Parathyroid adenoma (tissue), 2 donors: ENCODE measurements at regions not wholly inside any gene's neighbourhood (a gene's known extent, or its start where the extent isn't known, plus 50 kb on each side); places are given as distances from the start of the nearest gene placed in this dataset.
"Not testable (repeated sequence)": the region's sequence is repeated elsewhere in the genome, so short reads cannot be mapped to it uniquely, and the experiment has no call there.

Source experiments
- H2AFZ ChIP-seq: fragments of 300-600 bp; sonication (generic); one replicate; pipeline ENCODE4 v1.7.0; 2017; ENCODE audit warnings: antibody characterized with exemption, mild to moderate bottlenecking
- H3K27ac ChIP-seq: fragments of 300-600 bp; sonication (generic); one replicate; pipeline ENCODE4 v1.7.0; 2017
- H3K27me3 ChIP-seq: fragments of 300-600 bp; sonication (generic); one replicate; pipeline ENCODE4 v1.7.0; 2017; ENCODE audit warnings: low read length; ENCODE audit not compliant: control insufficient read depth, insufficient read depth
- H3K36me3 ChIP-seq: fragments of 300-600 bp; sonication (generic); one replicate; pipeline ENCODE4 v1.7.0; 2017; ENCODE audit warnings: low read length; ENCODE audit not compliant: control insufficient read depth, insufficient read depth
- H3K4me1 ChIP-seq: fragments of 300-600 bp; sonication (generic); one replicate; pipeline ENCODE4 v1.7.0; 2017; ENCODE audit warnings: control low read depth
- H3K4me2 ChIP-seq: fragments of 300-600 bp; sonication (generic); one replicate; pipeline ENCODE4 v1.7.0; 2017; ENCODE audit warnings: low read length
- H3K4me3 ChIP-seq: fragments of 300-600 bp; sonication (generic); one replicate; pipeline ENCODE4 v1.7.0; 2017; ENCODE audit warnings: low read depth, low read length
- H3K79me2 ChIP-seq: fragments of 300-600 bp; sonication (generic); one replicate; pipeline ENCODE4 v1.7.0; 2017; ENCODE audit warnings: control low read depth
- H3K9ac ChIP-seq: fragments of 300-600 bp; sonication (generic); one replicate; pipeline ENCODE4 v1.7.0; 2017; ENCODE audit warnings: mild to moderate bottlenecking
- H3K9me3 ChIP-seq: fragments of 300-600 bp; sonication (generic); one replicate; pipeline ENCODE4 v1.7.0; 2017; ENCODE audit warnings: low read length; ENCODE audit not compliant: control insufficient read depth
- TF ChIP-seq, protein P1 (sequence below): fragments of 300-600 bp; sonication (generic); IDR thresholded peaks from one replicate; pipeline ENCODE4 v1.7.0; 2017; ENCODE audit warnings: antibody characterized with exemption, mild to moderate bottlenecking
- donor health status: primary hyperparathyroidism.

DNA sequence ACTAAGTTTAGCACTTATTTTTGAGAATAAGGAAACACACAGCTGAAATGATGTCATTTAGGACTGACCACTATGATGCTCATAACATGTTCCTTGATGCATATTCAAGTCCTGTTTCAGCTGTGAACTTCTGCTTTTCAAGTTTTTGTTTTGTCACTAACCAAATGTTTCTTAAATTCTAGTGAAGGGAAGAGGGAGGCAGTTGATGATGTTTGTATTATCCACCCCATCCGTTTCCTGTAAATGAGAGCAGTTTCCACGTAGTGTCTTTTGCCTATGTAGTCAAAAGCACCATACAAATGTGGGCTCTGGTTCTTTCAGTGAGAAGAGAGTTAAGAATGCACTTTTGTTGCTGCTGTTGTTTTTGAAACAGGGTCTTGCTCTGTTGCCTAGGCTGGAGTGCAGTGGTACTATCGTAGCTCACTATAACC is 491.8 kb downstream of the PCNX1 start:
- H2AFZ ChIP-seq = no peak overlapping the region
- TF ChIP-seq, protein P1, sequence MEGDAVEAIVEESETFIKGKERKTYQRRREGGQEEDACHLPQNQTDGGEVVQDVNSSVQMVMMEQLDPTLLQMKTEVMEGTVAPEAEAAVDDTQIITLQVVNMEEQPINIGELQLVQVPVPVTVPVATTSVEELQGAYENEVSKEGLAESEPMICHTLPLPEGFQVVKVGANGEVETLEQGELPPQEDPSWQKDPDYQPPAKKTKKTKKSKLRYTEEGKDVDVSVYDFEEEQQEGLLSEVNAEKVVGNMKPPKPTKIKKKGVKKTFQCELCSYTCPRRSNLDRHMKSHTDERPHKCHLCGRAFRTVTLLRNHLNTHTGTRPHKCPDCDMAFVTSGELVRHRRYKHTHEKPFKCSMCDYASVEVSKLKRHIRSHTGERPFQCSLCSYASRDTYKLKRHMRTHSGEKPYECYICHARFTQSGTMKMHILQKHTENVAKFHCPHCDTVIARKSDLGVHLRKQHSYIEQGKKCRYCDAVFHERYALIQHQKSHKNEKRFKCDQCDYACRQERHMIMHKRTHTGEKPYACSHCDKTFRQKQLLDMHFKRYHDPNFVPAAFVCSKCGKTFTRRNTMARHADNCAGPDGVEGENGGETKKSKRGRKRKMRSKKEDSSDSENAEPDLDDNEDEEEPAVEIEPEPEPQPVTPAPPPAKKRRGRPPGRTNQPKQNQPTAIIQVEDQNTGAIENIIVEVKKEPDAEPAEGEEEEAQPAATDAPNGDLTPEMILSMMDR = no peak
- peaks cover 4% of the 10 kb centered on the region for H3K4me1 ChIP-seq
- no peaks in the 10 kb centered on the region for H3K27me3 ChIP-seq
- H3K9me3 ChIP-seq = no peaks in the 10 kb centered on the region
- H3K4me3 ChIP-seq = no peak overlapping the region
- H3K36me3 ChIP-seq = no peaks in the 10 kb centered on the region
- no peak overlapping the region for H3K4me2 ChIP-seq
- peaks cover 6% of the 10 kb centered on the region for H3K79me2 ChIP-seq
- H3K9ac ChIP-seq = no peak overlapping the region
- H3K27ac ChIP-seq = no peak overlapping the region

GRCh38 chr14:71400871-71401321 is 493.6 kb downstream of the PCNX1 start:
- TF ChIP-seq, protein P1 = no peak
- H3K4me2 ChIP-seq = peak overlapping the region; percentile 27
- no peak overlapping the region for H3K4me3 ChIP-seq
- peak overlapping the region; percentile 39 for H2AFZ ChIP-seq
- no peaks in the 10 kb centered on the region for H3K36me3 ChIP-seq
- H3K9ac ChIP-seq = no peak overlapping the region
- H3K9me3 ChIP-seq = no peaks in the 10 kb centered on the region
- H3K27ac ChIP-seq = peak overlapping the region; percentile 13
- H3K27me3 ChIP-seq = no peaks in the 10 kb centered on the region
- H3K4me1 ChIP-seq = peaks cover 11% of the 10 kb centered on the region
- H3K79me2 ChIP-seq = peaks cover 9% of the 10 kb centered on the region

- H3K4me3 ChIP-seq, H3K4me2 ChIP-seq, H3K9ac ChIP-seq, H3K27me3 ChIP-seq, H3K27ac ChIP-seq, H2AFZ ChIP-seq, H3K9me3 ChIP-seq, H3K36me3 ChIP-seq: not testable (repeated sequence)
- peaks cover 15% of the 10 kb centered on the region for H3K79me2 ChIP-seq
- peaks cover 11% of the 10 kb centered on the region for H3K4me1 ChIP-seq
Observed at GRCh38 chr14:71402415-71402814, 495.2 kb downstream of the PCNX1 start.

DNA sequence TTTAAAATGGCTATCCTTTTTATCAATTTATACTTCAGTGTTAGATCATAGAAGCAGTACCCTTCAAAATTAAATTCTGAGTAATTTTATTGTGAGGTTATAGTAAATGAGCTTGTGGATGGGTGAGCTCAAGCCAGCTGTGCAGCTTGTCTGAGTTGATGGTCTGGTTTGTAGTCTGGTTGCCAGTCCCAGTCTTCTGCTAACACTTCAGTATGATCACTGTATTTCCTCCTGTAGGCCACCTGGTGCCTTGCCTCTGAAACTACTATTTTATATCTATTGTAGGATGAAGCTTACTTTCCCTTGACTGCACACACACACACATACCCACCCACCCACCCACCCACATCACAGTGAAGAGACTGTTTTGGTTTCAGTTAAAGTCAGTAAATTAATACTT is 496.4 kb downstream of the PCNX1 start:
- no peak overlapping the region for H3K4me2 ChIP-seq
- TF ChIP-seq, protein P1 = no peak
- no peak overlapping the region for H3K27ac ChIP-seq
- no peaks in the 10 kb centered on the region for H3K9me3 ChIP-seq
- H3K27me3 ChIP-seq = no peaks in the 10 kb centered on the region
- peaks cover 15% of the 10 kb centered on the region for H3K4me1 ChIP-seq
- no peak overlapping the region for H3K9ac ChIP-seq
- no peaks in the 10 kb centered on the region for H3K36me3 ChIP-seq
- H3K4me3 ChIP-seq = no peak overlapping the region
- H2AFZ ChIP-seq = no peak overlapping the region
- H3K79me2 ChIP-seq = peaks cover 19% of the 10 kb centered on the region

DNA sequence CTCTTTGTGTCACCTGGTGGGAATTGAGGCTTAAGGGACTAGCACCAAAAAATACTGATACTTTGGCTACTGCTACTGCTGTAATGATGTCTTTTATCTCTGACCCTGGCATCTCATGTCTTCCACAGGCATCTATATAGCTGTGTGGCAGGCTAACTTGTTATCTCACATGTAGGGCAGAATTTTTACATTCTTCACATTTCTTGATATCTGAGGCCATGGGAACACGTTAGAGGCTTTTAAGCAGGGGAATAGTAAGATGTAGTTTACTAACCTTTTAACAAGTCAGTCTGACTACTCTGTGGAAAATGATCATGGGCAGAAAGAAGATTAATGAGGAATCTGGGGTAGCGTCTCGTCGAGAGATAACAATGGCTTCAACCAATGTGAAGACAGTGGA is 498.4 kb downstream of the PCNX1 start:
- Histone ChIP-seq H3K9me3 (no peaks in the 10 kb centered on the region), H3K27me3 (no peaks in the 10 kb centered on the region), H3K9ac (no peak overlapping the region), H3K4me3 (no peak overlapping the region), H3K27ac (no peak overlapping the region), H3K4me2 (no peak overlapping the region), H3K79me2 (peaks cover 24% of the 10 kb centered on the region), H3K36me3 (no peaks in the 10 kb centered on the region), H3K4me1 (peaks cover 17% of the 10 kb centered on the region), H2AFZ (no peak overlapping the region)
- TF ChIP-seq, protein P1 = no peak
